GM12873 (cell line): ENCODE measurements at regions not wholly inside any gene's neighbourhood (a gene's known extent, or its start where the extent isn't known, plus 50 kb on each side); places are given as distances from the start of the nearest gene placed in this dataset.

Experiments
- CTCF ChIP-seq: IDR thresholded peaks from 2 replicates; pipeline ENCODE4 v1.5.1; 2012; ENCODE audit warnings: low read depth, mild to moderate bottlenecking, moderate library complexity, low read length, control low read depth; ENCODE audit not compliant: insufficient read depth; ENCODE audit errors: missing control alignments

DNA sequence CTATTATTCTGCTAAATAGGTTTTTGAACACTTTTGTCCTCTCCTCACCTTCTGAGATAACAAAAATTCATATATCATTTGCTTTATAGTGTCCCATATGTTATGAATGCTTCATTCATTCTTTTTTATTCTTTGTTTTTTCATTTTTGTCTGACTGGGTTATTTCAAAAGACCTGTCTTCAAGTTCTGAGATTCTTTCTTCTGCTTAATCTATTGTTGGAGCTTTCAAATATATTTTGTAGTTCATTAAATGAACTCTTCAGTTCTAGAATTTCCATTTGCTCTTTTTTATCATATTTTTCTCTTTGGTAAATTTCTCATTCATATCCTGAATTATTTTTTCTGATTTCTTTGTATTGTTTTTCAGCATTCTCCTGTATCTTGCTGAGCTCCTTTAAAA, 53.1 kb upstream of the SCIN start:
- no peak for TF ChIP-seq CTCF

- TF ChIP-seq CTCF = peak; percentile 89
Observed at GRCh38 chr7:12518920-12519681, 51.4 kb upstream of the SCIN start.

GRCh38 chr7:12519682-12520009, 50.9 kb upstream of the SCIN start:
- TF ChIP-seq CTCF = no peak
